H1 (cell line): ENCODE measurements at regions not wholly inside any gene's neighbourhood (a gene's known extent, or its start where the extent isn't known, plus 50 kb on each side); places are given as distances from the start of the nearest gene placed in this dataset.

Source experiments
- CTCF ChIA-PET: fragments of 300-600 bp; sonication (Branson Sonifier 250); formaldehyde crosslinking; loops from one replicate; lab custom pipeline; 2021; ENCODE audit not compliant: partially characterized antibody; lab: Charles Lee
- POLR2A ChIA-PET: fragments of 300-600 bp; sonication (Branson Sonifier 250); formaldehyde crosslinking; loops from one replicate; lab custom pipeline; 2021; ENCODE audit warnings: inconsistent platforms; ENCODE audit not compliant: partially characterized antibody; lab: Charles Lee
- DNase-seq, 2 experiments: peaks; one replicate each; pipeline versions ENCODE4 v3.0.0 to v3.0.0-alpha.2; 2010 to 2022; ENCODE audit warnings: low spot score in 2 of 2, low read depth in 1 of 2, mixed read lengths in 1 of 2
- FAIRE-seq: peaks from 2 replicates; lab custom pipeline; 2011; peaks lifted over from hg19 to GRCh38; lab: Jason Lieb, UNC
- H2AFZ ChIP-seq: 2 replicates; pipeline ENCODE4 v1.8.1; 2012; ENCODE audit warnings: low read length, inconsistent platforms
- H2AK5ac ChIP-seq: 2 replicates; pipeline ENCODE4 v1.6.1; 2013; ENCODE audit warnings: low read depth, low read length
- H2BK120ac ChIP-seq: replicated peaks from 2 replicates; pipeline ENCODE3; 2013; ENCODE audit warnings: low read depth, low read length, inconsistent platforms
- H2BK12ac ChIP-seq: 2 replicates; pipeline ENCODE4 v1.6.1; 2013; ENCODE audit warnings: low read depth, low read length
- H2BK15ac ChIP-seq: 2 replicates; pipeline ENCODE4 v1.6.1; 2013; ENCODE audit warnings: low read length
- H2BK20ac ChIP-seq: 2 replicates; pipeline ENCODE4 v1.6.1; 2013; ENCODE audit warnings: low read length
- H2BK5ac ChIP-seq: 2 replicates; pipeline ENCODE4 v1.6.1; 2013; ENCODE audit warnings: low read depth, low read length
- H3K14ac ChIP-seq: 2 replicates; pipeline ENCODE4 v1.6.1; 2013; ENCODE audit warnings: inconsistent platforms; ENCODE audit not compliant: insufficient read length
- H3K18ac ChIP-seq: 2 replicates; pipeline ENCODE4 v1.6.1; 2013; ENCODE audit warnings: low read length; ENCODE audit errors: extremely low read depth
- H3K23ac ChIP-seq: 2 replicates; pipeline ENCODE4 v1.6.1; 2013; ENCODE audit warnings: inconsistent platforms; ENCODE audit not compliant: insufficient read length
- H3K23me2 ChIP-seq: 2 replicates; pipeline ENCODE4 v1.6.1; 2013; ENCODE audit warnings: low read depth, low read length
- H3K27ac ChIP-seq: 2 replicates; pipeline ENCODE4 v1.6.1; 2011; ENCODE audit warnings: low read depth, low read length, inconsistent platforms
- H3K27me3 ChIP-seq, 4 experiments: replicated peaks in 1 of 4; 1 replicate in 1 of 4; 2 replicates in 3 of 4; pipeline versions ENCODE4 v1.6.1 to v1.8.1; 2011 to 2013; ENCODE audit warnings: low read length in 3 of 4, mild to moderate bottlenecking in 3 of 4, inconsistent platforms in 2 of 4, mixed read lengths in 2 of 4, moderate library complexity in 1 of 4; ENCODE audit not compliant: control insufficient read depth in 3 of 4, insufficient read depth in 3 of 4; ENCODE audit errors: extremely low read depth in 1 of 4
- H3K36me3 ChIP-seq, 4 experiments: 2 replicates each; pipeline versions ENCODE4 v1.6.1 to v1.8.1; 2011 to 2013; ENCODE audit warnings: mild to moderate bottlenecking in 4 of 4, low read length in 3 of 4, moderate library complexity in 2 of 4, control low read depth in 1 of 4, inconsistent platforms in 1 of 4; ENCODE audit not compliant: insufficient read depth in 4 of 4, control insufficient read depth in 2 of 4
- H3K4ac ChIP-seq: replicated peaks from 2 replicates; pipeline ENCODE3; 2013; ENCODE audit warnings: low read length, low read depth, mixed read lengths, inconsistent platforms; ENCODE audit not compliant: insufficient read length
- H3K4me1 ChIP-seq, 4 experiments: replicated peaks in 1 of 4; 1 replicate in 1 of 4; 2 replicates in 3 of 4; pipeline versions ENCODE4 v1.6.1 to v1.8.1; 2011 to 2013; ENCODE audit warnings: low read length in 3 of 4, inconsistent platforms in 2 of 4, mixed read lengths in 1 of 4; ENCODE audit not compliant: insufficient read depth in 4 of 4, control insufficient read depth in 3 of 4
- H3K4me2 ChIP-seq, 2 experiments: 2 replicates each; pipeline versions ENCODE4 v1.6.1 to v1.8.1; 2011 to 2013; ENCODE audit warnings: low read depth in 2 of 2, low read length in 2 of 2, control low read depth in 1 of 2, inconsistent platforms in 1 of 2, mild to moderate bottlenecking in 1 of 2; ENCODE audit not compliant: insufficient read depth in 1 of 2
- H3K4me3 ChIP-seq, 4 experiments: fragments of 200-600, 300-600 bp in 1 of 4; sonication (generic), shearing (Covaris generic), sonication (Bioruptor Twin) in 1 of 4; 2 replicates each; pipeline versions ENCODE4 v1.5.1 to v1.8.1; 2011 to 2016; ENCODE audit warnings: low read length in 4 of 4, low read depth in 3 of 4, control low read depth in 2 of 4, inconsistent platforms in 2 of 4, mild to moderate bottlenecking in 2 of 4, mixed read lengths in 1 of 4, moderate library complexity in 1 of 4; ENCODE audit not compliant: insufficient read depth in 2 of 4; ENCODE audit errors: extremely low read depth in 1 of 4
- H3K56ac ChIP-seq: replicated peaks from 2 replicates; pipeline ENCODE3; 2013; ENCODE audit warnings: low read depth, mild to moderate bottlenecking, mixed read lengths, low read length, inconsistent platforms; ENCODE audit not compliant: insufficient read length
- H3K79me1 ChIP-seq: 2 replicates; pipeline ENCODE4 v1.6.1; 2013; ENCODE audit warnings: low read depth, low read length, control low read depth
- H3K79me2 ChIP-seq, 2 experiments: 2 replicates each; pipeline versions ENCODE4 v1.6.1 to v1.8.1; 2012 to 2013; ENCODE audit warnings: low read length in 2 of 2, mild to moderate bottlenecking in 2 of 2, inconsistent platforms in 1 of 2; ENCODE audit not compliant: insufficient read depth in 2 of 2, control insufficient read depth in 1 of 2
- H3K9ac ChIP-seq, 4 experiments: replicated peaks in 1 of 4; 1 replicate in 1 of 4; 2 replicates in 3 of 4; pipeline versions ENCODE4 v1.6.1 to v1.8.1; 2011 to 2013; ENCODE audit warnings: low read depth in 3 of 4, low read length in 3 of 4, control low read depth in 2 of 4, mild to moderate bottlenecking in 2 of 4, moderate library complexity in 2 of 4, inconsistent platforms in 1 of 4; ENCODE audit errors: extremely low read depth in 1 of 4
- H3K9me3 ChIP-seq, 2 experiments: 2 replicates each; pipeline versions ENCODE4 v1.6.1 to v1.8.1; 2012 to 2013; ENCODE audit warnings: mild to moderate bottlenecking in 2 of 2, moderate library complexity in 2 of 2, control low read depth in 1 of 2, inconsistent platforms in 1 of 2, low read depth in 1 of 2, low read length in 1 of 2, mixed read lengths in 1 of 2; ENCODE audit not compliant: insufficient read depth in 2 of 2
- H4K20me1 ChIP-seq, 2 experiments: replicated peaks in 1 of 2; 2 replicates each; pipeline versions ENCODE3 to v1.8.1; 2011 to 2013; ENCODE audit warnings: inconsistent platforms in 2 of 2, low read length in 2 of 2, mild to moderate bottlenecking in 1 of 2; ENCODE audit not compliant: insufficient read depth in 2 of 2, control insufficient read depth in 1 of 2
- H4K5ac ChIP-seq: 2 replicates; pipeline ENCODE4 v1.6.1; 2013; ENCODE audit warnings: low read length, low read depth, mixed read lengths, inconsistent platforms; ENCODE audit not compliant: insufficient read length
- H4K8ac ChIP-seq: 2 replicates; pipeline ENCODE4 v1.8.0; 2013; ENCODE audit warnings: mild to moderate bottlenecking, moderate library complexity, low read length, inconsistent platforms; ENCODE audit not compliant: insufficient read depth; ENCODE audit errors: extremely low read depth
- H4K91ac ChIP-seq: replicated peaks from 2 replicates; pipeline ENCODE3; 2013; ENCODE audit warnings: low read length, mixed read lengths, inconsistent platforms; ENCODE audit not compliant: insufficient read length
- KDM5A ChIP-seq: fragments of 200-600 bp; IDR thresholded peaks from 2 replicates; pipeline ENCODE4 v1.7.1; 2012; ENCODE audit warnings: mild to moderate bottlenecking, low read length, inconsistent platforms, mixed read lengths
- POLR2A ChIP-seq, 2 experiments: IDR thresholded peaks; 1 replicate in 1 of 2; 2 replicates in 1 of 2; pipeline ENCODE4 v1.6.1; 2011; ENCODE audit warnings: low read depth in 2 of 2, low read length in 2 of 2, mild to moderate bottlenecking in 2 of 2; ENCODE audit errors: control extremely low read depth in 1 of 2
- POLR2AphosphoS5 ChIP-seq: IDR thresholded peaks from 2 replicates; pipeline ENCODE4 v1.6.1; 2011; ENCODE audit warnings: low read depth, low read length
- TCF12 ChIP-seq: IDR thresholded peaks from 2 replicates; pipeline ENCODE4 v1.6.1; 2011; ENCODE audit warnings: low read depth, mild to moderate bottlenecking, low read length
- WGBS, 2 experiments: shearing (Covaris generic) in 1 of 2; methylation state at CpG; one replicate each; pipeline versions ENCODE4 v1.1.6 to v1.1.7; 2013 to 2015; ENCODE audit warnings: low lambda C conversion rate in 2 of 2, mixed read lengths in 2 of 2, inconsistent platforms in 1 of 2, low coverage in 1 of 2, missing lambda C conversion rate in 1 of 2; ENCODE audit not compliant: insufficient replicate concordance in 2 of 2, insufficient coverage in 1 of 2, insufficient read length in 1 of 2; ENCODE audit errors: extremely low coverage in 1 of 2, missing lambda C conversion rate in 1 of 2; 5-methylcytosine and 5-hydroxymethylcytosine counted together

GRCh38 chr14:26385310-26385709 lies 212.5 kb downstream of the NOVA1 start:
- no peak for DNase-seq
- POLR2A ChIA-PET = no interaction called here
- no peaks in the 10 kb centered on the region for H3K23me2 ChIP-seq
- no peak for FAIRE-seq
- no peak overlapping the region for H3K23ac ChIP-seq
- no peak overlapping the region for H2BK5ac ChIP-seq
- H3K14ac ChIP-seq = no peak overlapping the region
- H4K8ac ChIP-seq = no peak overlapping the region
- no peaks in the 10 kb centered on the region for H3K4me1 ChIP-seq
- H3K27me3 ChIP-seq = no peaks in the 10 kb centered on the region
- no peak overlapping the region for H2BK12ac ChIP-seq
- H3K9ac ChIP-seq = no peak overlapping the region
- H4K5ac ChIP-seq = no peak overlapping the region
- H3K18ac ChIP-seq = no peak overlapping the region
- no peak overlapping the region for H3K4me2 ChIP-seq
- no peak overlapping the region for H3K56ac ChIP-seq
- H3K4me3 ChIP-seq = no peak overlapping the region
- no peaks in the 10 kb centered on the region for H3K79me1 ChIP-seq
- no peak overlapping the region for H3K27ac ChIP-seq
- H2BK20ac ChIP-seq = no peak overlapping the region
- H3K36me3 ChIP-seq = no peaks in the 10 kb centered on the region
- no peak overlapping the region for H2BK15ac ChIP-seq
- H3K79me2 ChIP-seq = no peaks in the 10 kb centered on the region
- WGBS, 2 experiments = 87% methylated on average over 3 of the region's 3 CpGs; no CpG with 5 or more reads in 1 of the 2 experiments
- H3K4ac ChIP-seq = no peak overlapping the region
- no peaks in the 10 kb centered on the region; a peak in 1 of 4 replicates for H3K9me3 ChIP-seq
- H4K20me1 ChIP-seq = no peaks in the 10 kb centered on the region
- CTCF ChIA-PET = no interaction called here
- H2AK5ac ChIP-seq = no peak overlapping the region
- H4K91ac ChIP-seq = no peak overlapping the region
- no peak overlapping the region for H2AFZ ChIP-seq
- H2BK120ac ChIP-seq = no peak overlapping the region
- no peak for TF ChIP-seq KDM5A
- TF ChIP-seq POLR2A (IDR thresholded peaks at IDR 0.05; ENCODE audit: control extremely low read depth in 1 of 2, low read depth in 2 of 2, low read length in 2 of 2) = no peak
- TF ChIP-seq POLR2AphosphoS5 = no peak
- TF ChIP-seq TCF12 = no peak
